SU-DHL-6 (cell line): ENCODE measurements at regions not wholly inside any gene's neighbourhood (a gene's known extent, or its start where the extent isn't known, plus 50 kb on each side); places are given as distances from the start of the nearest gene placed in this dataset.

ENCODE experiments used
- H2AFZ ChIP-seq: fragments of 200-600 bp; sonication (generic); 2 replicates; pipeline ENCODE4 v1.6.1; 2014; ENCODE audit warnings: low read depth, mild to moderate bottlenecking, moderate library complexity, mixed read lengths, antibody characterized with exemption, low read length; ENCODE audit not compliant: severe bottlenecking
- H3F3A ChIP-seq: fragments of 200-600 bp; shearing (Covaris generic); 2 replicates; pipeline ENCODE4 v1.6.0; 2016; ENCODE audit warnings: antibody characterized with exemption, mild to moderate bottlenecking; ENCODE audit not compliant: insufficient read depth
- H3K27ac ChIP-seq: fragments of 200-600 bp; sonication (generic); 2 replicates; pipeline ENCODE4 v1.5.1; 2016; ENCODE audit warnings: low read depth, mild to moderate bottlenecking, low read length, moderate library complexity, mixed read lengths
- H3K27me3 ChIP-seq: fragments of 200-600 bp; sonication (generic), shearing (Covaris generic); 2 replicates; pipeline ENCODE4 v1.6.0; 2014; ENCODE audit warnings: mild to moderate bottlenecking, low read length
- H3K36me3 ChIP-seq: fragments of 200-600 bp; sonication (generic); 2 replicates; pipeline ENCODE4 v1.6.1; 2014; ENCODE audit warnings: mild to moderate bottlenecking, low read length, mixed read lengths
- H3K4me2 ChIP-seq: fragments of 300-600, 200-600 bp; shearing (Covaris generic), sonication (generic); 2 replicates; pipeline ENCODE4 v1.6.0; 2014; ENCODE audit warnings: low read length, low read depth, mild to moderate bottlenecking; ENCODE audit not compliant: poor library complexity, severe bottlenecking
- H3K4me3 ChIP-seq: fragments of 200-600 bp; sonication (generic); 2 replicates; pipeline ENCODE4 v1.5.1; 2014; ENCODE audit warnings: antibody characterized with exemption, low read length, mild to moderate bottlenecking, mixed read lengths; ENCODE audit not compliant: insufficient read depth, poor library complexity, severe bottlenecking
- H3K79me2 ChIP-seq: fragments of 200-600 bp; sonication (generic); 2 replicates; pipeline ENCODE4 v1.6.1; 2014; ENCODE audit warnings: mild to moderate bottlenecking, low read length, moderate library complexity; ENCODE audit not compliant: insufficient read depth
- H3K9ac ChIP-seq: fragments of 200-600 bp; sonication (generic); 2 replicates; pipeline ENCODE4 v1.7.0; 2014; ENCODE audit warnings: mild to moderate bottlenecking, low read length
- H3K9me2 ChIP-seq: fragments of 200-600 bp; sonication (generic); replicated peaks from 2 replicates; pipeline ENCODE4 v1.6.1; 2014; ENCODE audit warnings: low read length; ENCODE audit not compliant: insufficient read depth
- H3K9me3 ChIP-seq: fragments of 200-600 bp; sonication (generic); 2 replicates; pipeline ENCODE4 v1.6.1; 2014; ENCODE audit warnings: low read length, mixed read lengths; ENCODE audit not compliant: insufficient read depth
- H4K20me1 ChIP-seq: fragments of 200-600 bp; sonication (generic); 2 replicates; pipeline ENCODE4 v1.6.1; 2014; ENCODE audit warnings: low read depth, mild to moderate bottlenecking, antibody characterized with exemption, low read length, moderate library complexity, mixed read lengths
- EZH2phosphoT487 ChIP-seq: fragments of 200-600 bp; sonication (generic), shearing (Covaris generic); conservative IDR thresholded peaks from 2 replicates; pipeline ENCODE4 v1.6.1; 2018; ENCODE audit warnings: mild to moderate bottlenecking, antibody characterized with exemption, low read length, moderate library complexity, mixed read lengths
- TF ChIP-seq, protein P1 (sequence below): fragments of 200-600 bp; sonication (generic); IDR thresholded peaks from one replicate; pipeline ENCODE4 v1.5.1; 2017; ENCODE audit warnings: antibody characterized with exemption, mild to moderate bottlenecking, low read length, moderate library complexity; ENCODE audit not compliant: insufficient read depth, poor library complexity, severe bottlenecking

DNA sequence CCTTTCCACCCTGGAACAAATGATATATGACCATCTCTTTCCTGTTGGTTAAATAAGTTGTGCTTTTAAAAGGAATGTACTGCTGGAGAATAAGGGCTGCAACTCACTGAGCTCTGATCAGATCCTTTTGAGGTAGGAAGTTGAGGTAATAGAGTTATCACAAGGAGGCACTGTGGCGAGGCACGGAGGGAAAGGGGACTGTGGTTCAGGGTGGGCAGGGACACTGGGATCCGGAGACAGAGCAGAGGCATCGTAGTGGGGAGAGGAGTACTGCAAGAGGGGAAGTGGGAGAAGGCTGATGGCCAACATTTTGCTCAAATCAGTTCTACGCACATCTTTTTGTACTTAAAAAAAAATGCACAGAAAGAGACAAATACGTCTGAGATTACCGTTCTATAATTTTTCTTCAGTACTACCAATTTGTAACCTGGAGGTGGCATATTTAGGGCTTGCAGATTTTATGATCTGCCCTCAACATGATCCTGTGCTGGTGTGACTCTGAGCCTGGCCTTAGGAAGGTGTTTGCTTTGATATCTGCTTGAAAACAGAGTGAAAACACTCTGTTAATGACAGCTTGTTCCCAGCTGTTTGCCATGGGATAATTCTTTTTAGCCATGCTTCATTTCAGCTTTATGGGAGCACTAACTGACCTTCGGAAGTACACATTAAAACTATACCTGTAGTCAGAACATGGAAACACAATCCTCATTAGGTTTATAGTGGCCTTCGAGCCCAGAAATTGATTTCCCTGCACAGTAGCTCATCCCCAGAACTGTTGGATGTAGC is 168.1 kb downstream of the KCNE4 start:
- Histone ChIP-seq H3K27me3 (no peaks in the 10 kb centered on the region), H3K9me2 (no peaks in the 10 kb centered on the region), H3K27ac (no peak overlapping the region), H3K36me3 (no peaks in the 10 kb centered on the region), H4K20me1 (no peaks in the 10 kb centered on the region), H3K4me2 (no peak overlapping the region), H3K4me3 (no peak overlapping the region), H3K79me2 (no peaks in the 10 kb centered on the region), H2AFZ (no peak overlapping the region), H3K9ac (no peak overlapping the region), H3F3A (no peaks in the 10 kb centered on the region), H3K9me3 (no peaks in the 10 kb centered on the region)
- TF ChIP-seq, protein P1, sequence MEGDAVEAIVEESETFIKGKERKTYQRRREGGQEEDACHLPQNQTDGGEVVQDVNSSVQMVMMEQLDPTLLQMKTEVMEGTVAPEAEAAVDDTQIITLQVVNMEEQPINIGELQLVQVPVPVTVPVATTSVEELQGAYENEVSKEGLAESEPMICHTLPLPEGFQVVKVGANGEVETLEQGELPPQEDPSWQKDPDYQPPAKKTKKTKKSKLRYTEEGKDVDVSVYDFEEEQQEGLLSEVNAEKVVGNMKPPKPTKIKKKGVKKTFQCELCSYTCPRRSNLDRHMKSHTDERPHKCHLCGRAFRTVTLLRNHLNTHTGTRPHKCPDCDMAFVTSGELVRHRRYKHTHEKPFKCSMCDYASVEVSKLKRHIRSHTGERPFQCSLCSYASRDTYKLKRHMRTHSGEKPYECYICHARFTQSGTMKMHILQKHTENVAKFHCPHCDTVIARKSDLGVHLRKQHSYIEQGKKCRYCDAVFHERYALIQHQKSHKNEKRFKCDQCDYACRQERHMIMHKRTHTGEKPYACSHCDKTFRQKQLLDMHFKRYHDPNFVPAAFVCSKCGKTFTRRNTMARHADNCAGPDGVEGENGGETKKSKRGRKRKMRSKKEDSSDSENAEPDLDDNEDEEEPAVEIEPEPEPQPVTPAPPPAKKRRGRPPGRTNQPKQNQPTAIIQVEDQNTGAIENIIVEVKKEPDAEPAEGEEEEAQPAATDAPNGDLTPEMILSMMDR, result no peak
- TF ChIP-seq EZH2phosphoT487, result no peak

DNA sequence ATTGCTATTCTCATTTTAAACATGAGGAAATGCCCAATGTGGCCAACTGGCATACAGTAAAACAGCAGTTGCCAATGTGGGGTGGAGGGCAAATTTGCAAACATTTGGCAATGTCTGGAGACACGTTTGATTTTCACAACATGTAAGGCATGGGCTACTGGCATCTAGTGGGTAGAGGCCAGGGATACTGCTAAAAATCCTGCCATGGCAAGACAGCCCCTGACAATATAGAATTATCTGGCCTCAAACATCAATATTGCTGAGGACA is 168.6 kb downstream of the KCNE4 start:
- Histone ChIP-seq H3K9me2 (no peaks in the 10 kb centered on the region), H3K9me3 (no peaks in the 10 kb centered on the region), H4K20me1 (no peaks in the 10 kb centered on the region), H3K4me2 (no peak overlapping the region), H3F3A (no peaks in the 10 kb centered on the region), H3K27ac (no peak overlapping the region), H3K36me3 (no peaks in the 10 kb centered on the region), H3K4me3 (no peak overlapping the region), H2AFZ (no peak overlapping the region), H3K79me2 (no peaks in the 10 kb centered on the region), H3K9ac (no peak overlapping the region), H3K27me3 (no peaks in the 10 kb centered on the region)
- TF ChIP-seq EZH2phosphoT487, result no peak
- TF ChIP-seq, protein P1, result no peak

DNA sequence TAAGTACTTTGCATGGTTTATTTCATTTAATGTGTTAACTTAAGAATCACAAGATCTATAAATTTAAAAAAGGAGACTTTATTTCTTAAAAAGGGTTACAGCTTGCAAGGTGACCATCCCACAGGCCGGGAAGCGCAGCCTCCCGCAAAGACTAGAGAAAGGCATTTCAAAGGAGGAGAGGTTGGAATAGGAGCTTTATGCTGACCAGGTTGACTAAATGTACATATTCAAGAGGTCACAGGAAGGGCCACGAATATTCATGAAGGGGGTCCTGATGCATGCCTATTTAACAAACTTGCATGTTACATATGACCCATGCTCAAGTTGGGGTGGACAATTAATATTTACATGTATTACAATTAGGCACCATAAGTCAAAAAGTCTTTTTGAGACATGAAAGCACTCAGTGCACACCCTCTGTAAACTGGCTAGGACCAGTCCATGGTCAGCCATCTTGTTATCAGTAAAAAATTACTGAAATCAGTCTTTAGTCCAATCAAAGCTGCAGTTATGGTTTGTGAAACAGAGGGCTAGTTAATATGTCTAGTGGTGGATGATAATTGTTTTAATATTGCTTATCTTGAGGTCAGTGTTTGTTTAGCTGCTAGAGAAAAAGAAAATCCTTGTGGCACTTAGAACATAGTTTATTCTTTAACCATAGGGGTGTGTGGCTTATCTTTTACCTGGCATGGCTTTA is 169.3 kb downstream of the KCNE4 start:
- H3K9ac ChIP-seq, result no peak overlapping the region

More for the DNA sequence above, 169.3 kb downstream of the KCNE4 start:
- Histone ChIP-seq H3K4me3 (no peak overlapping the region), H2AFZ (no peak overlapping the region), H3K9me2 (no peaks in the 10 kb centered on the region), H3F3A (no peaks in the 10 kb centered on the region), H3K27ac (no peak overlapping the region), H4K20me1 (no peaks in the 10 kb centered on the region), H3K9me3 (no peaks in the 10 kb centered on the region), H3K27me3 (no peaks in the 10 kb centered on the region), H3K79me2 (no peaks in the 10 kb centered on the region), H3K36me3 (no peaks in the 10 kb centered on the region), H3K4me2 (no peak overlapping the region)
- TF ChIP-seq, protein P1, result no peak
- TF ChIP-seq EZH2phosphoT487, result no peak
